ENCODE measurements at regions not wholly inside any gene's neighbourhood (a gene's known extent, or its start where the extent isn't known, plus 50 kb on each side); places are given as distances from the start of the nearest gene placed in this dataset.

GRCh38 chr4:125445525-125445924 lies 130.8 kb downstream of the FAT4 start:
- DNase-seq, result no peak
- H3K4me1 Mint-ChIP-seq (ENCODE audit: low read depth), result no peaks in the 10 kb centered on the region
- no peaks in the 10 kb centered on the region for H3K27me3 Mint-ChIP-seq (ENCODE audit: low read depth)
- intact Hi-C loops (cut with micrococcal nuclease), result no loop called here
- no peaks in the 10 kb centered on the region for H3K9me3 Mint-ChIP-seq
- H3K4me3 Mint-ChIP-seq, result no peak overlapping the region
- H3K36me3 Mint-ChIP-seq (ENCODE audit: low read depth), result no peaks in the 10 kb centered on the region
- CTCF ChIA-PET, result no interaction called here
- no peak overlapping the region for H3K27ac Mint-ChIP-seq

- Mint-ChIP-seq H3K27ac (no peak overlapping the region), H3K4me3 (no peak overlapping the region), H3K27me3 (ENCODE audit: low read depth) (no peaks in the 10 kb centered on the region), H3K4me1 (ENCODE audit: low read depth) (no peaks in the 10 kb centered on the region), H3K9me3 (no peaks in the 10 kb centered on the region), H3K36me3 (ENCODE audit: low read depth) (no peaks in the 10 kb centered on the region)
- no peak for DNase-seq
- CTCF ChIA-PET, result no interaction called here
- intact Hi-C loops (cut with micrococcal nuclease), result no loop called here
Measured at GRCh38 chr4:125447551-125448290, 133.0 kb downstream of the FAT4 start.

- DNase-seq, result no peak
- no peaks in the 10 kb centered on the region for H3K4me1 Mint-ChIP-seq (ENCODE audit: low read depth)
- H3K27me3 Mint-ChIP-seq (ENCODE audit: low read depth), result no peaks in the 10 kb centered on the region
- peaks cover 3% of the 10 kb centered on the region for H3K9me3 Mint-ChIP-seq
- intact Hi-C loops (cut with micrococcal nuclease), result no loop called here
- no peaks in the 10 kb centered on the region for H3K36me3 Mint-ChIP-seq (ENCODE audit: low read depth)
- H3K4me3 Mint-ChIP-seq, result no peak overlapping the region
- no peak overlapping the region for H3K27ac Mint-ChIP-seq
- CTCF ChIA-PET, result interaction anchor here (1.0 kb wide), 1 partner anchor 1698 kb away, joined by 3 read pairs; no protein-coding TSS in a partner anchor
Measured at GRCh38 chr4:125456075-125456474, 141.3 kb downstream of the FAT4 start.

GRCh38 chr4:125459531-125459930 lies 144.8 kb downstream of the FAT4 start:
- CTCF ChIA-PET, result interaction anchor here (0.6 kb wide), 1 partner anchor 432 kb away, joined by 3 read pairs; no protein-coding TSS in a partner anchor
- Mint-ChIP-seq H3K27ac (no peak overlapping the region), H3K4me1 (ENCODE audit: low read depth) (no peaks in the 10 kb centered on the region), H3K36me3 (ENCODE audit: low read depth) (no peaks in the 10 kb centered on the region), H3K9me3 (peaks cover 3% of the 10 kb centered on the region), H3K27me3 (ENCODE audit: low read depth) (no peaks in the 10 kb centered on the region), H3K4me3 (no peak overlapping the region)
- intact Hi-C loops (cut with micrococcal nuclease), result no loop called here
- DNase-seq, result no peak

GRCh38 chr4:125461676-125462363 lies 147.1 kb downstream of the FAT4 start:
- intact Hi-C loops (cut with micrococcal nuclease), result no loop called here
- no peaks in the 10 kb centered on the region for H3K36me3 Mint-ChIP-seq (ENCODE audit: low read depth)
- CTCF ChIA-PET, result no interaction called here
- DNase-seq, result no peak
- H3K4me3 Mint-ChIP-seq, result no peak overlapping the region
- no peaks in the 10 kb centered on the region for H3K27me3 Mint-ChIP-seq (ENCODE audit: low read depth)
- H3K4me1 Mint-ChIP-seq (ENCODE audit: low read depth), result no peaks in the 10 kb centered on the region
- H3K27ac Mint-ChIP-seq, result no peak overlapping the region
- peaks cover 3% of the 10 kb centered on the region for H3K9me3 Mint-ChIP-seq

- no peak for DNase-seq
- Mint-ChIP-seq H3K27me3 (ENCODE audit: low read depth) (no peaks in the 10 kb centered on the region), H3K9me3 (peaks cover 3% of the 10 kb centered on the region), H3K36me3 (ENCODE audit: low read depth) (no peaks in the 10 kb centered on the region), H3K4me3 (no peak overlapping the region), H3K27ac (no peak overlapping the region), H3K4me1 (ENCODE audit: low read depth) (no peaks in the 10 kb centered on the region)
- intact Hi-C loops (cut with micrococcal nuclease), result no loop called here
- CTCF ChIA-PET, result no interaction called here
Measured at GRCh38 chr4:125464146-125464545, 149.4 kb downstream of the FAT4 start.

- H3K4me1 Mint-ChIP-seq (ENCODE audit: low read depth), result no peaks in the 10 kb centered on the region
- intact Hi-C loops (cut with micrococcal nuclease), result no loop called here
- peaks cover 6% of the 10 kb centered on the region for H3K9me3 Mint-ChIP-seq
- H3K27me3 Mint-ChIP-seq (ENCODE audit: low read depth), result no peaks in the 10 kb centered on the region
- H3K4me3 Mint-ChIP-seq, result no peak overlapping the region
- CTCF ChIA-PET, result no interaction called here
- no peak for DNase-seq
- no peaks in the 10 kb centered on the region for H3K36me3 Mint-ChIP-seq (ENCODE audit: low read depth)
- no peak overlapping the region for H3K27ac Mint-ChIP-seq
Measured at GRCh38 chr4:125481334-125482045, 166.7 kb downstream of the FAT4 start.

GRCh38 chr4:125482822-125483221 lies 168.1 kb downstream of the FAT4 start:
- Mint-ChIP-seq H3K27ac (no peak overlapping the region), H3K4me1 (ENCODE audit: low read depth) (no peaks in the 10 kb centered on the region), H3K4me3 (no peak overlapping the region), H3K36me3 (ENCODE audit: low read depth) (no peaks in the 10 kb centered on the region), H3K27me3 (ENCODE audit: low read depth) (no peaks in the 10 kb centered on the region), H3K9me3 (peaks cover 6% of the 10 kb centered on the region)
- intact Hi-C loops (cut with micrococcal nuclease), result no loop called here
- CTCF ChIA-PET, result no interaction called here
- no peak for DNase-seq

GRCh38 chr4:125483278-125483677 lies 168.5 kb downstream of the FAT4 start:
- CTCF ChIA-PET, result interaction anchor here (0.7 kb wide), 1 partner anchor 1863 kb away, joined by 3 read pairs; no protein-coding TSS in a partner anchor
- intact Hi-C loops (cut with micrococcal nuclease), result no loop called here

GRCh38 chr4:125484912-125485311 lies 170.2 kb downstream of the FAT4 start:
- Mint-ChIP-seq H3K36me3 (ENCODE audit: low read depth) (no peaks in the 10 kb centered on the region), H3K27ac (no peak overlapping the region), H3K4me1 (ENCODE audit: low read depth) (no peaks in the 10 kb centered on the region), H3K9me3 (peaks cover 3% of the 10 kb centered on the region), H3K4me3 (no peak overlapping the region), H3K27me3 (ENCODE audit: low read depth) (no peaks in the 10 kb centered on the region)
- intact Hi-C loops (cut with micrococcal nuclease), result no loop called here
- DNase-seq, result no peak
- CTCF ChIA-PET, result no interaction called here

More at GRCh38 chr4:125483278-125483677, 168.5 kb downstream of the FAT4 start:
- Mint-ChIP-seq H3K4me3 (no peak overlapping the region), H3K9me3 (peaks cover 6% of the 10 kb centered on the region), H3K27ac (no peak overlapping the region), H3K36me3 (ENCODE audit: low read depth) (no peaks in the 10 kb centered on the region), H3K27me3 (ENCODE audit: low read depth) (no peaks in the 10 kb centered on the region), H3K4me1 (ENCODE audit: low read depth) (no peaks in the 10 kb centered on the region)
- no peak for DNase-seq

- CTCF ChIA-PET, result no interaction called here
- Mint-ChIP-seq H3K4me1 (ENCODE audit: low read depth) (no peaks in the 10 kb centered on the region), H3K27me3 (ENCODE audit: low read depth) (no peaks in the 10 kb centered on the region), H3K36me3 (ENCODE audit: low read depth) (no peaks in the 10 kb centered on the region), H3K9me3 (peaks cover 3% of the 10 kb centered on the region), H3K4me3 (no peak overlapping the region), H3K27ac (no peak overlapping the region)
- intact Hi-C loops (cut with micrococcal nuclease), result no loop called here
- no peak for DNase-seq
Measured at GRCh38 chr4:125486351-125486750, 171.6 kb downstream of the FAT4 start.

GRCh38 chr4:125489952-125490690 lies 175.4 kb downstream of the FAT4 start:
- Mint-ChIP-seq H3K4me1 (ENCODE audit: low read depth) (no peaks in the 10 kb centered on the region), H3K27ac (no peak overlapping the region), H3K4me3 (no peak overlapping the region), H3K9me3 (peaks cover 2% of the 10 kb centered on the region), H3K36me3 (ENCODE audit: low read depth) (no peaks in the 10 kb centered on the region), H3K27me3 (ENCODE audit: low read depth) (no peaks in the 10 kb centered on the region)
- CTCF ChIA-PET, result no interaction called here
- no peak for DNase-seq
- intact Hi-C loops (cut with micrococcal nuclease), result no loop called here
